Stomach (tissue), 8 donors: ENCODE measurements at regions not wholly inside any gene's neighbourhood (a gene's known extent, or its start where the extent isn't known, plus 50 kb on each side); places are given as distances from the start of the nearest gene placed in this dataset.

Experiments
- DNase-seq, 2 donors: peaks; one replicate each; pipeline versions ENCODE4 v3.0.0 to v3.0.0-alpha.2; 2013 to 2019
- H3K27ac ChIP-seq, 5 donors: fragments of 200-600 bp in 4 of 5; sonication (generic) in 4 of 5; one replicate each; pipeline ENCODE4 v1.5.1; 2013 to 2019; ENCODE audit warnings: mild to moderate bottlenecking in 1 of 5, moderate library complexity in 1 of 5
- H3K27me3 ChIP-seq, 3 donors: fragments of 200-600 bp; sonication (generic); one replicate each; pipeline ENCODE4 v1.5.1; 2017 to 2019; ENCODE audit warnings: mixed run types in 1 of 3
- H3K36me3 ChIP-seq, 4 donors: fragments of 200-600 bp; sonication (generic); 1 replicate in 3 of 4; 2 replicates in 1 of 4; pipeline ENCODE4 v1.5.1; 2016 to 2019
- H3K4me1 ChIP-seq, 4 donors: fragments of 200-600 bp; sonication (generic); one replicate each; pipeline ENCODE4 v1.5.1; 2016 to 2019
- H3K4me3 ChIP-seq, 4 donors: fragments of 200-600 bp; sonication (generic) in 3 of 4; one replicate each; pipeline ENCODE4 v1.5.1; 2016 to 2019; ENCODE audit warnings: mild to moderate bottlenecking in 1 of 4
- H3K9me3 ChIP-seq, 4 donors: fragments of 200-600 bp; sonication (generic); one replicate each; pipeline ENCODE4 v1.5.1; 2016 to 2019
- CTCF ChIP-seq, 7 experiments: fragments of 450-650 bp in 4 of 7; fragments of 200-600 bp in 3 of 7; sonication (generic) in 3 of 7; IDR thresholded peaks; one replicate each; pipeline ENCODE4 v1.5.1; 2016 to 2019; ENCODE audit warnings: antibody characterized with exemption in 7 of 7, control low read depth in 2 of 7, mild to moderate bottlenecking in 1 of 7
- EP300 ChIP-seq: sonication (generic); formaldehyde crosslinking; IDR thresholded peaks from one replicate; pipeline ENCODE4 v1.6.1; 2017; ENCODE audit warnings: antibody characterized with exemption
- POLR2A ChIP-seq, 4 donors: fragments of 450-650 bp; IDR thresholded peaks; one replicate each; pipeline ENCODE4 v1.6.1; 2016; ENCODE audit warnings: antibody characterized with exemption in 4 of 4, control low read depth in 2 of 4, mild to moderate bottlenecking in 1 of 4, moderate library complexity in 1 of 4
- POLR2AphosphoS5 ChIP-seq, 3 donors: sonication (generic); formaldehyde crosslinking; IDR thresholded peaks; one replicate each; pipeline ENCODE4 v1.6.1; 2016; ENCODE audit warnings: antibody characterized with exemption in 3 of 3
- WGBS, 5 donors: extraction: QIAGEN DNeasy Blood & Tissue Kit in 3 of 5; methylation state at CpG; one replicate each; pipeline versions ENCODE4 v1.1.5 to v1.1.7; 2013 to 2018; 5-methylcytosine and 5-hydroxymethylcytosine counted together
- intact Hi-C: fragments of 100-400 bp; cut with DNase I; formaldehyde crosslinking; loops from one replicate; pipeline ENCODE4 v1.15.1; 2023; ENCODE audit warnings: low total_unique reads
- donor health status: healthy with polysubstance abuse.
- donor health status: Bipolar disorder and iron deficiency.
- donor health status: healthy.

DNA sequence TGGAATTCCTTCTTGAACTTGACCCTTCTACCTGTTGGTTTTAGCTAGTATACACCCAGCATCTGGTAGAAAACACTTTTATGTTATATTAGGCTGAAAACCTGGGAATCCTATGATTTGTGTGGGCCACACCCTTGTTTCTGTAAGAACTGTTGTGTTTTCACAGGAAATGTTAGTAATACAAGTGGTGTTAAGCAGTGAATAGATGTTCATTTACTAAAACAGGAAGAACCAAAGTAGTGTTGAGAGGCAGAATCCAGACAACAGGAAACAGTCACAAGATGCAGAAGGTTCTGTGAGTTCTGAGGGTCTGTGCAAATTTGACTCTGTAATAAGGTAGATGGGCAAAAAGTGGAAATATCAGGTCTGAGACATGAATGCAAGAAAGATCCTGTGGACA is 73.0 kb upstream of the RAI14 start:
- H3K36me3 ChIP-seq: no peaks in the 10 kb centered on the region

DNA sequence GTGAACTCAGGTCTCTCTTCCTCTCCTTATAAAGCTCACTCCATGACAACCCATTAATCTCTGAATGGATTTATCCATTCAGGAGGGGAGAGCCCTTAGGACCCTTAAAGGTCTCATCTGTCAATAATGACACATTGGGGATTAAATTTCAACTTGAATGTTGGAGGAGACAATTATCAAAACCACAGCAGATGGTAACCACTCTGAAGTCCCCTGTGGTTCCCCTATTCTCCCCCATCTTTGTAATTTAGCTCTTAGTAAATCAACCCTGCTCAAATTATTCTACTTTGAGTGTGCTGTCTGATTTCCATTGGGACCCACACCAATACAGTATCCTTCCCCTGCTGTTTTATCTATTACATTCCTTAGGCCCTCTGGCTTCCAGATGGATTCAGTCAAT is 72.0 kb upstream of the RAI14 start:
- no peak for TF ChIP-seq EP300
- TF ChIP-seq CTCF (IDR thresholded peaks at IDR 0.05): no peak
- TF ChIP-seq POLR2AphosphoS5 (IDR thresholded peaks at IDR 0.05): no peak
- no peak for TF ChIP-seq POLR2A (IDR thresholded peaks at IDR 0.05)
- H3K4me1 ChIP-seq: peaks cover 5 to 19% (median 14%) of the 10 kb centered on the region in 4 donors
- no peak overlapping the region for H3K4me3 ChIP-seq
- intact Hi-C loops: no loop called here
- no peak for DNase-seq
- H3K36me3 ChIP-seq: no peaks in the 10 kb centered on the region
- no peaks in the 10 kb centered on the region for H3K9me3 ChIP-seq
- no peaks in the 10 kb centered on the region for H3K27me3 ChIP-seq
- peak overlapping the region in 1 of 5 donors; percentile 46 for H3K27ac ChIP-seq

More for the DNA sequence above, 73.0 kb upstream of the RAI14 start:
- H3K4me1 ChIP-seq: peaks cover 5 to 19% (median 14%) of the 10 kb centered on the region in 4 donors
- H3K27me3 ChIP-seq: no peaks in the 10 kb centered on the region
- H3K9me3 ChIP-seq: peaks cover 0 to 4% (median 0%) of the 10 kb centered on the region in 4 donors
- TF ChIP-seq POLR2AphosphoS5 (IDR thresholded peaks at IDR 0.05): no peak
- no peak for DNase-seq
- no peak overlapping the region for H3K4me3 ChIP-seq
- intact Hi-C loops: no loop called here
- H3K27ac ChIP-seq: peak overlapping the region in 1 of 5 donors; percentile 46

DNA sequence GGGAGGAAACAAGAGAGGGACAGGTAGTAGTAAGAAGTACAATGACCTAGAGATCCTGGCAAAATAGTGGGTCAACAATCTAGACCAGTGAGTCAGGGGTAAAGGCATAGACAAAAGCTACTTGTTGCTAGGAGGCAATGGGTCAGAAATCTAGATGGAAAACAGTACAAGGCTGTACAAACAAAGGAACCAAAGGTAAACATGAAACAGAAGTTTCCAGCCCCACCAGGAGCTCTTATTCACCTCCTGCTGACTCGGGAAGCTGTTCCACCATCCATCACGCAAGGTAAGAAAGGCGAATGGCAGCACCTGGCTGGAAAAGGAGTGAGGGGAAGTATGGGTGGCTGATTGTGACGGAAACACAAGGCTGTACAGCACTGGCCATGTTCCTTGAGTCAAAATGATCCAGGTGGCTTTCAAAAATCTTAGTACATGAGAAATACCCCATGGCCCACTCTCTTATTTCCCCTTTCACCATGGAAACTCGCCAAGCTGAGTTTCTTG is 70.5 kb upstream of the RAI14 start:
- peak overlapping the region; percentile 74 to 94 (median 87) for H3K27ac ChIP-seq
- 29 to 61% (median 36%) methylated on average over 5 of the region's 5 CpGs for WGBS, 5 donors
- H3K27me3 ChIP-seq: no peaks in the 10 kb centered on the region
- H3K9me3 ChIP-seq: no peaks in the 10 kb centered on the region
- H3K4me3 ChIP-seq: peak overlapping the region in 1 of 4 donors; percentile 2
- peak; percentile 61 to 87 for DNase-seq
- intact Hi-C loops: no loop called here
- peaks cover 5 to 19% (median 14%) of the 10 kb centered on the region in 4 donors for H3K4me1 ChIP-seq
- H3K36me3 ChIP-seq: no peaks in the 10 kb centered on the region
- TF ChIP-seq POLR2A (IDR thresholded peaks at IDR 0.05) (no peak), EP300 (no peak), CTCF (IDR thresholded peaks at IDR 0.05) (no peak), POLR2AphosphoS5 (IDR thresholded peaks at IDR 0.05) (peak in 2 of 3 donors; percentile 61 to 66)

GRCh38 chr5:34586117-34586885 is 69.8 kb upstream of the RAI14 start:
- WGBS, 5 donors: 71 to 85% (median 74%) methylated on average over 15 of the region's 15 CpGs
- Histone ChIP-seq H3K4me3 (no peak overlapping the region), H3K36me3 (no peaks in the 10 kb centered on the region), H3K27ac (peak overlapping the region; percentile 74 to 94 (median 87)), H3K27me3 (no peaks in the 10 kb centered on the region), H3K9me3 (no peaks in the 10 kb centered on the region), H3K4me1 (peaks cover 5 to 19% (median 14%) of the 10 kb centered on the region in 4 donors)
- DNase-seq: peak in 1 of 2 donors; percentile 30
- peak in 1 of 3 donors; percentile 52 for TF ChIP-seq POLR2AphosphoS5 (IDR thresholded peaks at IDR 0.05)
- TF ChIP-seq EP300: no peak
- intact Hi-C loops: no loop called here

- DNase-seq: no peak
- Histone ChIP-seq H3K27me3 (no peaks in the 10 kb centered on the region), H3K9me3 (no peaks in the 10 kb centered on the region), H3K4me3 (no peak overlapping the region), H3K36me3 (no peaks in the 10 kb centered on the region), H3K27ac (peak overlapping the region in 2 of 5 donors; percentile 82 to 87), H3K4me1 (peaks cover 5 to 17% (median 13%) of the 10 kb centered on the region in 4 donors)
- whole genome bisulfite sequencing, 5 donors: 52 to 73% (median 57%) methylated on average over 6 of the region's 6 CpGs
- TF ChIP-seq POLR2A (IDR thresholded peaks at IDR 0.05): no peak
- no peak for TF ChIP-seq EP300
- TF ChIP-seq POLR2AphosphoS5 (IDR thresholded peaks at IDR 0.05): peak in 1 of 3 donors; percentile 20
- no peak for TF ChIP-seq CTCF (IDR thresholded peaks at IDR 0.05)
- intact Hi-C loops: no loop called here
Measured at GRCh38 chr5:34587355-34588241, 68.5 kb upstream of the RAI14 start.
